GM18951 (cell line): ENCODE measurements at regions not wholly inside any gene's neighbourhood (a gene's known extent, or its start where the extent isn't known, plus 50 kb on each side); places are given as distances from the start of the nearest gene placed in this dataset.

ENCODE experiments used
- POLR2A ChIP-seq: IDR thresholded peaks from 4 replicates; pipeline ENCODE4 v1.6.1; 2011; ENCODE audit warnings: mild to moderate bottlenecking; ENCODE audit not compliant: insufficient read length, insufficient read depth; ENCODE audit errors: extremely low read depth
- in situ Hi-C: fragments of 300-500 bp; cut with MboI; formaldehyde crosslinking; loops from one replicate; pipeline ENCODE4 v1.12.0; 2022; ENCODE audit warnings: low sequenced_read_pairs, mixed read lengths, inconsistent platforms; ENCODE audit not compliant: unreplicated experiment

DNA sequence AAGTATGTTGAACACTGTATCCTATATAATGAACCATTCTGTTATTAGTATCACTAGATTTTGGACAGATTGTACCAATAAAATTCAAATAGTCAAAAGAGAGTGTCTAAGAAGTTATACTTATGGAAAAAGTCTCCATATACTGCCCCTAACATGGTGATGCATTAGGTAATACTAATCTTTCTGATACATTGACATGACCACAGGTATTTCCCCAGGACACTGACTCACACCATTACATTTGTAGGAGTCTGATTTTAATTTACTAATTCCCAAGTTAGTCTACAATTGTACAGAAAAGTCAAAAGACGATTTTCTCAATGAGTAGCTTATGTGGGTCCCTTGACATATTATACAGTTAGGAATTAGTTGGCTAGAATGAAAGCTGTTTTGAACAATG, 593.8 kb downstream of the ISL1 start:
- no peak for TF ChIP-seq POLR2A
- in situ Hi-C loops, result loop anchor here (25.0 kb wide), 1 partner anchor 1015 kb away; no protein-coding TSS in a partner anchor

DNA sequence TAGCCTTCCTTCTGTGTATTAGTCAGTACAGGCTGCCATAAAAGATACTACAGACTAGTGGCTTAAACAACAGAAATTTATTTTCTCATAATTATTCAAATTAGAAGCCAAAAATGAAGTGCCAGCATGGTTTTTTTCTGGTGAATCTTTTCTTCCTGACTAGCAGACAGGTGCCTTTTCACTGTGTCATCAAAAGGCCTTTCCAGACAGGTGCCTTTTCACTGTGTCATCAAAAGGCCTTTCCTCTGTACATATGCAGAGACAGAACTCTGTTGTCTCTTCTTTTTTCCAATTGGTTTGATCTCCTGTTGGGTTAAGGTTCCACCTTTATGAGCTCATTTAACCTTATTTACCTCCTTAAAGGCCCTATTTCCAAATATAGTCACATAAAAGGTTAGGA, 599.9 kb downstream of the ISL1 start:
- TF ChIP-seq POLR2A, result no peak
- in situ Hi-C loops, result loop anchor here (25.0 kb wide), 1 partner anchor 1021 kb away; no protein-coding TSS in a partner anchor

DNA sequence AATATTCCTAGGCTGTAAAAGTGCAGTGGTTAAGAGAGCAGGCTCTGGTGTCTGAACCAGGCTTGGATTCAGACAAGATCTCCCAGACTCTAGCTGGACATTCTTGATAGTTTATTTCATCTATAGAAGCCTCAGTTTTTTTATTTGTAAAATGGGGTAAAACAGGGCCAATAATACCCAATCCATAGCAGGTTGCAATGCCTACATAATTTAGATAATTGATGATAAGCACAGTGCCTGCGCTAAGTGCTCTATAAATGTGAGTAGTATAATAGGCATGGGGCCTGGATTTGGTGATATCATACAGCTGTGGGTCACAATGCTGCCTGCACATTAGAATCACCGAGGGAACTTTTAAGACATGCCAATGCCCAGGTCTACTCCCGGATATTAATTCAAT, 603.5 kb downstream of the ISL1 start:
- in situ Hi-C loops, result loop anchor here (25.0 kb wide), 1 partner anchor 1024 kb away; no protein-coding TSS in a partner anchor
- TF ChIP-seq POLR2A, result no peak

DNA sequence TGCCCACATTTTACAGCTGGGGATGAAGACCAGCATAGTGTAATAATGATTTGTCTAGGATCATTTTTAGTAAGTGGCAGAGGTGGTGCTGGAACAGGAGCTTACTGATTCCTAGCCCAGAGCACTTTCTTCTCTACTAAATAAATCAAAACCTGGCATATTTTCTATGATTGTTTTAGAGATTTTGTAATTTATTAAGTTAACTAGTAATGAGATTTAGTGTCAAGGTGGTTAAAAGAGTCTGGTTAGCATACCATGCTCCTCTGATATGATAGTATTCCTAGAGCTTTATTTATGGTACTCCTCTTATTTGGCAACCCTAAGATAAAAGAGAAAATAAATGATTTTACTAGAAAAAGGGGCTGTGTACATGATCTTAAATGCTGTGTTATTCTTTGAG, 604.0 kb downstream of the ISL1 start:
- in situ Hi-C loops, result loop anchor here (25.0 kb wide), 1 partner anchor 1025 kb away; no protein-coding TSS in a partner anchor
- no peak for TF ChIP-seq POLR2A

DNA sequence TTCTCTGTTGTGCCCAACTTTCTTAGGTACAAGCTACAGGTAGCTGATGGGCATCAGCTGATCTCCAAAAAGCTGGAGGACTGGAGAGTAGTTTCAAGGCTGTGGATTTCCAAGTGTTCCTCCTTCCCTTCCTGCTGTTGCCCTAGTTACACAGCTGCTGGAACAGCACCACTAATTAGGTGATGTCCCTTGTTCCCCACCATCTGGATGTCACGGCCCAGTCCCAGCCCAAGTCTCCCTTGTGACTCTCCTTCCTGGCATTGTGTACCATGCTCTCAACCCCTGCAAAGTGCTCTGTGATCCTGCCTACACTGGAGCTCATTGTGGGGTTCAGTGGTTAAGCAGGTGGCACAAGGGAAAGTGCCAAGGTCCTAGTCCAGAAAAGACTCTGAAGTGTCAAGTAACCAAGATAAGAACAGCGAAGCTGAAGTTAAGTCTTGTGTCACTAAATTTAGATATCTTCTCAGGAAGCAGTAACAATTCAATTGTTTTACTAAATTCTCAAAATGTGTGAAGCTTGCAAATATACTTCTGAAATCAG, 604.5 kb downstream of the ISL1 start:
- in situ Hi-C loops, result loop anchor here (25.0 kb wide), 1 partner anchor 1025 kb away; no protein-coding TSS in a partner anchor
- no peak for TF ChIP-seq POLR2A

DNA sequence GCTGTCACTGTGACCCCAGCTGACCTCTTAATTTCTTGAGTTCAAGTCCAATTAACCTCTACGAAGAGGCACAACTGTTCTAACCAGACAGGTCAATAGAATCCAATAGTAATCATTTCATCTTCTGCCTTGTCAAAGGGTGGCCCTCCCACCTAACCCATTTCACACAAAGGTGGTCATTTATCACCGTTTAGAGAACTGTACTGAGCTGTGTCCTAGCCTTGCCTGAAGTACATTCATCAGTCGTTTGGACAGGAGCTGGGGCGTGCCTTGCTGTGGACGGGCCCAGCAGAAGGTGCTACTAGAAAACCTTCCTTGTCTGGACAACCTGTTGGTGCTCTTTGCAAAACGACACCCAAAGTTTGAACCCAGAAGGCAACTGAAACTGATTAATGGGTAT, 605.4 kb downstream of the ISL1 start:
- in situ Hi-C loops, result loop anchor here (25.0 kb wide), 1 partner anchor 1026 kb away; no protein-coding TSS in a partner anchor
- no peak for TF ChIP-seq POLR2A

DNA sequence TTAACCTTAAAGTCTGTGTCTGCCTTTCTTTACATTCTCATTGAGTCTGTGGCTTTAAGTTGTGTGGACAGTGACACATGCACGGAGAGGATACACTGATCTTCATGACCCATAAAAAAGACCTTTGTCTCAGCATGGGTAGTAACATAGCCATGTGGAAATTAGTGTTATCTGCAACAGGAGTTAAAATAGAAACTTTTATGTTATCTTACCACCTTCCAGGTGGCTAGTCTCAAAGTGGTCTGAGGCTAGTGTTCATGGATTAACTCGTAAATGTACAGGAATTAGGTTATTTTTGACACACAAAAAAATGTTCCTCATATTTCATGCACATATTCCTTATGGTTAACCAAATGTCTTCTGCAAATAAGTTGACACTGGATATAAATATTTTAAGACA, 607.0 kb downstream of the ISL1 start:
- TF ChIP-seq POLR2A, result no peak
- in situ Hi-C loops, result loop anchor here (25.0 kb wide), 1 partner anchor 1028 kb away; no protein-coding TSS in a partner anchor

DNA sequence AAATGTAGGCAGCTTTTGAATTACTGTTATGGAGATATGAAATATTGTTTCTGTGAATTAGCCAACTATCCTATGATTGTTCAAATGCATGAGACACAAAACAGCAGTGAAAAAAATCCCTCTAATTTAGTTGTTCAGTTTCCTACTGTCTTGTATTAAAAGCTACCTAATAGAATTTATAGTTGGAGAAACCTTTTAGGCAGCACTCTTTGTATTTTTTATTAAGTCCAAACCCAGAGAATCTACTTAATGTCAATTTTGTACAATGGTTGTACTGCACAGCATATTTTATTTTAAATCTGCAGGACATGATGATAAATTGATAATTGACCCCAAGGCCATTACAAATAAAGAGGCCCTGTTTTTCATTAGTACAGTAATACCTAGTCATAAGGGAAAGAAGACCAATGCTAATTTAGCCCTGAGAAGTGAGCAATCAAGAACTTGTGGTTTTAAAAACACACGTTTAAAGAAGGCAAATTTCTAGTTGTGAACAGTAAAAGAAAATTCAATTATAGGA, 607.5 kb downstream of the ISL1 start:
- no peak for TF ChIP-seq POLR2A
- in situ Hi-C loops, result loop anchor here (25.0 kb wide), 1 partner anchor 1028 kb away; no protein-coding TSS in a partner anchor

DNA sequence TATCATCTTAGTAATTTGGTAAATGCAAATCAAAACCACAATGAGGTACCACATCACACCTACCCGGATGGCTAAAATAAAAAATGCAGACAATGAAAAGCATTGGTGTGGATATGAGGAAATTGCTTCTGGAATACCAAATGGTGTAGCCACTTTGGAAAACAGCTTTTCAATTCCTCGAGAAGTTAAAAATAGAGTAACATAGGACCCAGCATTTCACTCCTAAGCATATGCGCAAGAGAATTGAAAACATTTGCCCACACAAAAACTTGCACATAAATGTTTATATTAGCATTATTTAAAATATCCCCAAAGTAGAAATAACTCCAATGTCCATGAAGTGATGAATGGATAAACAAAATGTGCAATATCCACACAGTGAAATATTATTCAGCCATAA, 608.7 kb downstream of the ISL1 start:
- no peak for TF ChIP-seq POLR2A
- in situ Hi-C loops, result loop anchor here (25.0 kb wide), 1 partner anchor 1030 kb away; no protein-coding TSS in a partner anchor

DNA sequence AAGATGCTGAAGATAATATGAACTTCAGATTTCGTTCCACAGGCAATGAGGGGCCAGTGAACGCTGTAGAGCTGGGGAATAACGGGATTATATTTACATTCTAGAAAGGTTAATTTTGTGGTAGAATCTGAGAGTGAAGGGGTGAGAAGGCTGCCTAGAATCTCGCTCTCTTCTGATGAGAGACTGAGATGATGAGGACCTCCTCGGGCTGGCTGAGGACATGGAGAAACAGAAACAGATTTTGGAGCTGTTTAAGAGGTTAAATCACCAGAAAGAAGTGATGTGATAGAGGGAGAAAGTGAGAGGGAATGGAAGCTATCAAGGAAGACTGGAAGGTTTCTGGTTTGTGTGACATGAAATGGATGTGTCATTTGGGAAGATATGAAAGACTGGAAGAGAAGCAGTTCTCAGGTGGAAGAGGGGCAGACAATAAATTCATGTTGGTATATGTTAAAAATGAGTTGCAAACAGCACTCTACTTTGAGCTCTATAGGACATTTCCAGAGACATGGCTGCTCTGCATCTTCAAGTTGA, 612.6 kb downstream of the ISL1 start:
- no peak for TF ChIP-seq POLR2A
- in situ Hi-C loops, result loop anchor here (25.0 kb wide), 1 partner anchor 1034 kb away; no protein-coding TSS in a partner anchor

DNA sequence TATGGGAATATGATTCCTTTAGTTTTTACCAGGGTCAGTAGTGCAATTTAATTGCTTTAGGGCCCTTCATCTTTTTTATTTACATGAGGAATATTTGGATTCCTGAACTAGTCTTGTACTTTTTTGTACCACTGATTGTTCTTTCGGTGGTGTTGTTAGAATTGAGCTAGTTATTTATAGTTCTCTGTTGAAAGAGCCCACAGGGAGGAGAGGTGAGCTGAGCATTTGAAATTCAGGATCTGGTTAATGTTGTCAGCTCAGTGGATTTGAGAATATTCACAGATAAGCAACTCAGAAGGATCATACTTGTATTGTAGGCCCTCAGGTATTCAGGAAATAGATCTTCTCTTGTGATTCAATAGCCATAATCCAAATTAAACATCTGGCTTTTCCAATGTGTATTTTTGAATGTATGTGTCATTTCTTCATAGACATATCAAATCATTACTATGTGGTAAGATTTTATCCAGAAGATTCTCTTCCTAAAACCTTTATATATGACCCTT, 613.2 kb downstream of the ISL1 start:
- in situ Hi-C loops, result loop anchor here (25.0 kb wide), 1 partner anchor 1034 kb away; no protein-coding TSS in a partner anchor
- no peak for TF ChIP-seq POLR2A

DNA sequence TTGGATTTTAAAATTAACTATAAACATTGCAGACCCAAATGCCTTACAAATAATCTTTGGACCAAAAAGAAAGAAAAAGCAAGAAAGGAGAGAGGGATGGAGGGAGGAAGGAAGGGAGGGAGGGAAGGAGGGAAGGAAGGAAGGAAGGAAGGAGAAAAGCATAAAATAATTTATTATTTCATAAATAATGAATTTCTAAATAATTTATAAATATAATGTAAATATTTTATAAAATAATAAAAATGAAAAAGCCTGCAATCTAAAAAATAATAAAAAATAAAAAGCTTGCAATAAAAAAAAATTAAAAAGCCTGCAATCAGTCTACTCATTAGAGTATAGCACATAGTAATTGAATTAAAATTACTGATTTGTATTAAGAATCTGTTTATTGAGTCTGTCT, 614.3 kb downstream of the ISL1 start:
- in situ Hi-C loops, result loop anchor here (25.0 kb wide), 1 partner anchor 1035 kb away; no protein-coding TSS in a partner anchor
- no peak for TF ChIP-seq POLR2A

DNA sequence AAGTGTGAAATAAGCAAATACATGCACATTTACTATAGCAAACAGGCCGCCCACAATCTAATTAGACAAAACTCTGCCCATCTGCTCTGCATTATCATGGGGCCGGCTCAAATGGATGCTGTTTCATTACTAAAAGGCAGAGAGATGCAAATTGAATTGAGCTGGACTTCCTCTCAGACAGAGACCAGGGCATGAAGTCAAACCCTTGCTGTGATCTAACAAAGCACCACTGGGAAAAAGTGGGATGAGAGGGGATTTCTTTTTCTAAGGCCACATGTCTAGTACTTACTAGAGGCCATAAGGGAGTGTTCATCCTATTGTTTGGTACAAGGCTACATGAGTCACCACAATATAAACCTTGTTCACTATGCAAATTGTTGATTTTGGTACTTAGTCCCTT, 614.7 kb downstream of the ISL1 start:
- in situ Hi-C loops, result loop anchor here (25.0 kb wide), 1 partner anchor 1036 kb away; no protein-coding TSS in a partner anchor
- no peak for TF ChIP-seq POLR2A
